ENCODE measurements at regions not wholly inside any gene's neighbourhood (a gene's known extent, or its start where the extent isn't known, plus 50 kb on each side); places are given as distances from the start of the nearest gene placed in this dataset.

- H3K4me3 ChIP-seq: no peak overlapping the region
- TF ChIP-seq POLR2A (IDR thresholded peaks at IDR 0.05): no peak
- no peak for TF ChIP-seq CTCF (IDR thresholded peaks at IDR 0.05)
- no peak for TF ChIP-seq POLR2AphosphoS5 (IDR thresholded peaks at IDR 0.05)
- H3K36me3 ChIP-seq: no peaks in the 10 kb centered on the region
- no peak overlapping the region for H3K27ac ChIP-seq
- H3K4me1 ChIP-seq: no peaks in the 10 kb centered on the region
- no peaks in the 10 kb centered on the region for H3K27me3 ChIP-seq
- no peaks in the 10 kb centered on the region for H3K9me3 ChIP-seq
- DNase-seq (ENCODE audit: low spot score in 2 of 2): no peak
- intact Hi-C loops (cut with DNase I; ENCODE audit: low total_unique reads): no loop called here
These were observed 74.5 kb upstream of the EOLA2 start for GRCh38 chrX:150012647-150013381.

- H3K27ac ChIP-seq: no peak overlapping the region
- H3K4me3 ChIP-seq: no peak overlapping the region
- no peak for TF ChIP-seq POLR2AphosphoS5 (IDR thresholded peaks at IDR 0.05)
- TF ChIP-seq CTCF (IDR thresholded peaks at IDR 0.05): no peak
- no peak for TF ChIP-seq POLR2A (IDR thresholded peaks at IDR 0.05)
- intact Hi-C loops (cut with DNase I; ENCODE audit: low total_unique reads): no loop called here
- H3K27me3 ChIP-seq: no peaks in the 10 kb centered on the region
- H3K4me1 ChIP-seq: no peaks in the 10 kb centered on the region
- H3K9me3 ChIP-seq: no peaks in the 10 kb centered on the region
- DNase-seq (ENCODE audit: low spot score in 2 of 2): no peak
- H3K36me3 ChIP-seq: no peaks in the 10 kb centered on the region
These were observed 76.2 kb upstream of the EOLA2 start for GRCh38 chrX:150014525-150014924.

- no peaks in the 10 kb centered on the region for H3K9me3 ChIP-seq
- no peaks in the 10 kb centered on the region for H3K36me3 ChIP-seq
- no peak overlapping the region for H3K4me3 ChIP-seq
- DNase-seq (ENCODE audit: low spot score in 2 of 2): no peak
- H3K27ac ChIP-seq: no peak overlapping the region
- TF ChIP-seq POLR2A (IDR thresholded peaks at IDR 0.05) (no peak), CTCF (IDR thresholded peaks at IDR 0.05) (no peak), POLR2AphosphoS5 (IDR thresholded peaks at IDR 0.05) (no peak)
- H3K27me3 ChIP-seq: no peaks in the 10 kb centered on the region
- intact Hi-C loops (cut with DNase I; ENCODE audit: low total_unique reads): no loop called here
- H3K4me1 ChIP-seq: no peaks in the 10 kb centered on the region
These were observed 79.6 kb upstream of the EOLA2 start for GRCh38 chrX:150017868-150018267.

- Histone ChIP-seq H3K36me3 (no peaks in the 10 kb centered on the region), H3K9me3 (no peaks in the 10 kb centered on the region), H3K4me3 (no peak overlapping the region), H3K4me1 (no peaks in the 10 kb centered on the region), H3K27me3 (no peaks in the 10 kb centered on the region), H3K27ac (no peak overlapping the region)
- no peak for DNase-seq (ENCODE audit: low spot score in 2 of 2)
- TF ChIP-seq POLR2A (IDR thresholded peaks at IDR 0.05) (no peak), CTCF (IDR thresholded peaks at IDR 0.05) (no peak), POLR2AphosphoS5 (IDR thresholded peaks at IDR 0.05) (no peak)
- intact Hi-C loops (cut with DNase I; ENCODE audit: low total_unique reads): no loop called here
These were observed 80.7 kb upstream of the EOLA2 start for GRCh38 chrX:150018931-150019361.

- Histone ChIP-seq H3K36me3 (no peaks in the 10 kb centered on the region), H3K9me3 (peaks cover 0 to 6% of the 10 kb centered on the region in 2 donors), H3K27me3 (peaks cover 0 to 2% of the 10 kb centered on the region in 2 donors), H3K4me3 (no peak overlapping the region), H3K4me1 (no peaks in the 10 kb centered on the region), H3K27ac (no peak overlapping the region)
- no peak for DNase-seq (ENCODE audit: low spot score in 2 of 2)
- no peak for TF ChIP-seq POLR2A (IDR thresholded peaks at IDR 0.05)
- TF ChIP-seq POLR2AphosphoS5 (IDR thresholded peaks at IDR 0.05): no peak
- TF ChIP-seq CTCF (IDR thresholded peaks at IDR 0.05): no peak
- intact Hi-C loops (cut with DNase I; ENCODE audit: low total_unique reads): no loop called here
These were observed 90.4 kb upstream of the EOLA2 start for GRCh38 chrX:150028692-150029091.
